Sciatic nerve (tissue), 2 donors: ENCODE measurements at regions not wholly inside any gene's neighbourhood (a gene's known extent, or its start where the extent isn't known, plus 50 kb on each side); places are given as distances from the start of the nearest gene placed in this dataset.
"Not testable (repeated sequence)": the region's sequence is repeated elsewhere in the genome, so short reads cannot be mapped to it uniquely, and the experiment has no call there.

Experiments used
- ATAC-seq: fragments of 200-7000 bp; cut with Tn5 transposase; one replicate; pipeline ENCODE4 v1.9.1; 2020; ENCODE audit warnings: mild to moderate bottlenecking, moderate library complexity
- DNase-seq: peaks from one replicate; pipeline ENCODE4 v3.0.0-alpha.2; 2020; ENCODE audit warnings: low spot score
- intact Hi-C: fragments of 100-400 bp; cut with DNase I; formaldehyde crosslinking; loops from one replicate; pipeline ENCODE4 v1.14.2; 2022
- donor health status: DM: no; HTN: no; CAD: no.
- donor health status: DM: no; HTN: no; CAD: no.

DNA sequence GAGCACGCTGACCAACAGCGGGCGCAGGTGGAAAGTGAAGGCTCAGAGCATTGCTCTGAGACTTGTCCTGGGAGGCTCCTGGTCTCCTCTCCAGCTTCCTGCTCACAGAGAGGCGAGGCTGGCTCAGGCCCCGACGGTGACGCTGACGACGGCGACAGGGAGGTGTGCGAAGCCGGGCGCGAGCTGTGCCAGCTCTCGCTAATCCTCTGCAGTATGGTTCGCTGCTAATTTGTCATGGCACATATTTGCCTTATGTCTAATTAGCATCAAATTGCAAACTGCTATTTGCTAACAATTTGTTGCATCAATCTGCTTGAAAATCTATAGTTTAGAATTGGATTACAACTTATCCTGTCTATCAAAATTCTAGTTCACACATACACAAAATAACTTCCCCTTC, 469.8 kb upstream of the ZNF507 start:
- intact Hi-C loops: no loop called here
- DNase-seq (no peak), ATAC-seq (no peak)

DNA sequence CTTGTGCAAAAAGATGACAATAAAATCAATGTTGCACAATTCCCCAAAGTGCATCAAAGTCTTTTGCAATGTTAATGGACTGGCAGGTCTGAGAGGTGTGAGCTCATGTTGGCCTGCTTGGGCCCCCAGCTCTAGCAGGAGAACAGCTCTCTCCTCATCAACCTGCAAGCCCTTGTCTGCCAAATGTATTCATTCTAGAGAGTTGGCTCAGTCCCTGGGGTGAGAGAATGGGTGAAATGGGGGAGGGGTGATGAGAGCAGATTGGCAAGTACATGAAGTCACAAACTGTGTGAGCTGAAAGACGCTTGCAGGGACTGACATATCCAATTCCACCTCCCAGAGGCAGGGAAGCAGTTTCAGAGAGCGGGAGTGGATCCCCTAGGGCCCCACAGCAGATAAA, 465.1 kb upstream of the ZNF507 start:
- no peak for ATAC-seq
- DNase-seq: no peak
- intact Hi-C loops: no loop called here

DNA sequence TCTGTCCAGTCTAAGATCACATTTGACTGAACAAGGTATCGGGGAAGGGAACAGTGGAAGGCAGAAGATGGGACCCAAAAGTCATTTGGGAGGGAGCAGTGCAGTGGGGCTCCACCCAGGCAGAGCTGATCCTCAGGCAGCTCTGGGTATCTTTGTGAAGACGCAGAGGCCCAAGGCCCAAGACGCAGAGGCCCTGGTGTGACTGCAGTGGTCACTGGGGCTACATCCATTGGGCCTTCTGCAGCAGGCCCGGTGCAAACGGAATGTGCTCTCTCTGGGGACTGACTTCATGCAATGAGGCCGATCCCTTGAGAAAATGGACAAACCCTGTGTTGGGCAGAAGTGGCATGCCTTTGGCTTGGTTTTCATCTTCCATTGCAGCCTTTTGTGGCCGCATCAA, 463.4 kb upstream of the ZNF507 start:
- intact Hi-C loops: no loop called here
- no peak for ATAC-seq

DNA sequence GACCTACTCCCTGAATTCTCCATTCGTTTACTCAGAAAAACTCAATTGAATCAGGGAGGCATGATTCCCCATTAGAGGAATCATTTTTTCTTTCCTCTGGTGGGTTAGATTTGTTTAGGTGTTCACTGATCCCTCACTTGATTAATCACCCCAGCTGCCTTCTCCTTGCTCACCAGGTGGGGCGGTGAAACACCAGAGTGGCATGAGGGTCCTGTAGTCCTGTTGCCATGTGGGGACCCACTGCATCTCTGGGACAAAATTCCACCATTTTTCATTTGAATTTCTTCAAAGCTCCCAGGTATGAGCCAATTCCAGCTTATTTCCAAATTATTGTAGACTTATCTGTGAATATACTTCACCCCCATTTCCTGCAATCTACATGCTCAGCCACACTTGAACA, 462.7 kb upstream of the ZNF507 start:
- no peak for ATAC-seq
- intact Hi-C loops: no loop called here
- DNase-seq: no peak

More for the DNA sequence above, 463.4 kb upstream of the ZNF507 start:
- no peak for DNase-seq

DNA sequence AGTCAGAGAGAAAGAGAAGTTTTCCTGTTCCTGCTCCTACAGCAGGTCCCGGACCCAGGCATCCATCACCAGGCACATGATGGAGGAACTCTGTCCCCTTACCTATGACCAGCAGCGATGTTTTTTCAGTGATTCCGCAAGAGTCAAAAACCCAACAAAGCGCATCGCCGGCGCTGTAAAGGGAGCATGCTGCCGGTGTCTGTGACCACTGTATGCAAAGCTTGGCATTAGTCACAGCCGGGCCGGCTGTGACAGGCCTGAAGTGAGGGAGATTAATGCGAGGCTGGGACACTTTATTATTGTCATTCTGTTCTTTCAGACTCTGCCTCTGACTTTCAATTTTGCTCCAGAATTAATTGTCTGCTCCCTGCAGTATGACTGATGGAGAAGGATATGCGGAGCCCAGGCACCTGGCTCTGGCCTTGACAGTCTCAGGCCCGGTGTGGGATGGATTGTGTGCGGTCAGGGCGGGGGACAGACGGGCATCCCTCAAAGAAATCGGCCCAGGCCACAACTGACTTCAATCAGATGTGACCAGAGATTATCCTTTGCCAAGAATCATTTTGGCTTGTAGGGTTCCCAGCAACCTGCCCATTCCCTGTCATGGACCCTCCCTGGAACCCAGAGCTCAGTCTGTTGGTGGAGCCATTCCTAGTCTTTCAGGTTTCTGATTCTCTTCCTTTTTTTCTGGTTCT, 462.0 kb upstream of the ZNF507 start:
- intact Hi-C loops: no loop called here

DNA sequence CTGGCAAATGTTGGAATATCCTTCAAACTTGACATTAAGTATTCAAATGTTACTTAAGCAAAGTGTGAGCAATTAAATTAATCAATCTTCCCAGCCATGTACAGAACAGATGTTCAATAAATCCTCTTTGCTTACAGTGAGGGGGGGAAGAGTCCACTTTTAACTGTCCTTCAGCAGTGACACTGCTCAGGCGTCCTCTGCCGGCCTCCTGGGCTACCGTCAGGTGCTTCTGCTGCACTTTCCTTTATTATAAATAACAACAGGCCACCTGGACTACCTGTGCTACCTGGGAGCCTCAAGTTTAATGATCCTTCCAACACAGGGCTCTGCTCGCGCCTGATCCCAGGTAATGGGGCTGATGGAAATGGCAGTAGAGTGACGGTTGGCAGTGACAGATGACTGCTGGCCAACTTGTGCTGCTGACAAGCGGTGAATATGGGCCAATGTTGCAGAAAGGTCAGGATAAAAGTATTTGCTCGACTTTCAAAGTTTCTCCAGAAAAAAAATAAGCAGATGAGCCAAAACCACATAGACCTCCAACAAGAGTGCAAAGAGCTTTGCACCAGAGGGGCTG, 460.0 kb upstream of the ZNF507 start:
- no peak for DNase-seq
- intact Hi-C loops: no loop called here

More for the DNA sequence above, 462.0 kb upstream of the ZNF507 start:
- DNase-seq: no peak
- no peak for ATAC-seq

DNA sequence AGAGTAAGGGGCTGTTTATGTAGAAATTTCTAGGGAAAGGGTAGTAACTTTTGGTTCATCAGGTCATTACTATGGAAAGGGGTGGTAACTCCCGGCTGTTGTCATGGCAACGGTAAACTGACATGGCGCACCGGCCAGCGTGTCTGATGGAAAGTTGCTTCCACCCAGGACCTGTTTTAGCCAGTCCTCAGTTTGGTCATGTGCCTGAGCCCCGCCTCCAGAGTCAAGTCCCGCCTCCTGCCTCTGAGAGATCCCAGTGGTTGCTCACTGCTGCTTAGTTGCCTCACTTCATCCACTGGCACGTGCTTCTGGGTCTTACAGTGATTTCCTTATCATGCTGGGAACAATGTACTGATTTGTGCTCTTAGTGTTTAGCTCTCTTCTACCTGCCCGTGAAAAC, 455.2 kb upstream of the ZNF507 start:
- ATAC-seq: no peak
- intact Hi-C loops: no loop called here
- DNase-seq: no peak

More for the DNA sequence above, 460.0 kb upstream of the ZNF507 start:
- no peak for ATAC-seq

DNA sequence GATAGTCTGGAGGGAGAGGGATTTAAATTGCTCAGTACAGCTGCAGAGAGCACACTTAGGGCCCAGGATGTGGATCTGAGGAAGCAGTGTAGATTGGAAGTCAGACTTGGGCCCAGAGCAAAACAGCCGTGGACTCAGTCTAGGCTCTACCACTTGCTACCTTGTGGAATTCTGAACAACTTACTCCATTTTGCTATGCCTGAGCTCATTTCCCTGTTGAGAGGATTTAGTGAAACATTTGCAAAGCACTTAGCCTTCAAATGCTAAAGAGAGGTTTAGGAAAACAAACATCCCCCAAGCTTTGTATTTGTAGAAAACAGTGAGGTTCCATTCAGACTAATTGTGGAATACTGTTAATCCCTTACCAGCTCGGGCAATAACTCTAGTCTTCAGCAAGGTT, 453.4 kb upstream of the ZNF507 start:
- ATAC-seq (no peak), DNase-seq (no peak)
- intact Hi-C loops: no loop called here

DNA sequence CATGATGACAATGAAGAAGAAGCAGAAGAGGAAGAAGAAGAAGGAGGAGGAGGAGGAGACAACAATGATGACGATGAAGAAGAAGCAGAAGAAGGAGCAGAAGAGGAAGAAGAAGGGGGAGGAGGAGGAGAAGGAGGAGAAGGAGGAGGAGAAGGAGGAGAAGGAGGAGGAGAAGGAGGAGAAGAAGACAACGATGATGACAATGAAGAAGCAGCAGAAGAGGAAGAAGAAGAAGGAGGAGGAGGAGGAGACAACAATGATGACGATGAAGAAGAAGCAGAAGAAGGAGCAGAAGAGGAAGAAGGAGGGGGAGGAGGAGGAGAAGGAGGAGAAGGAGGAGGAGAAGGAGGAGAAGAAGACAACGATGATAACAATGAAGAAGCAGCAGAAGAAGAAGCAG, 451.9 kb upstream of the ZNF507 start:
- intact Hi-C loops, DNase-seq, ATAC-seq: not testable (repeated sequence)

DNA sequence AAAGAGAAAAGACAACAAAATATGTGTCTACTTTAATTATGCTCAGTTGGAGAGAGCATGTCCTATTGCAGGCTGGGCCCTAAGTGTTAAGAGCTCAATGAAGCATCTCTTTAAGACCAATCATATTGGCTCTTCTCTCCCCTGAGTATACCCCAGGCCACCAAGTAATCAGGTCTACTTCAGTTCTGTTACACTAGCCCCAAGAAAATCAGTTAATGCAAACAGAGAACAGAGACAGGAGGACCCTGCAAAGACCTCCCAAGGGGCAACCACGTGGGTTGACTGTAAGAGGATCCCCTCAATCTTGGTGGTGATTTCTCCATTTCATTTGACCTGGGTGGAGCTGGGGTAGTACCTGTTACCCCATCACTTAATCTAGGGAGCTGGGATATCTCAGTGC, 451.0 kb upstream of the ZNF507 start:
- intact Hi-C loops: no loop called here
- DNase-seq (no peak), ATAC-seq (no peak)

DNA sequence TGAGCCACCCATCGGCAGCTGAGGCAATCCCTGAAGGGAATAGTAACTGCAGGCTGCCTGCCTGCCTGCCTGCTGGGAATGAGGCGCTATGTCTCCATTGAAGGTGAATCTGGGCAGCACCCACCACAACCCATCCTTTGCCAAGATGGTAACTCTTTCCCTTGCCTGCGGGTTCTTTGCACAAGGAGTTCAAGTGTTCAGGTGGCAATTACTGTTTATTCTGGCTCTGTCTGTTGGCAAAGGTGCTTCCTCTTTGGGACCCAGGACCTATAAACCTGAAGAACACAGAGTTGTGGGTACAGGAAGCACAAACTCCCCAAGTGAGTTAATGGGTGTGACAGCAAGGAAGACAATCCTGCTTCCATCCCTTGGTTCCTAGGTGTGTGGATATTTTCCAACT, 448.1 kb upstream of the ZNF507 start:
- intact Hi-C loops: no loop called here
- no peak for DNase-seq
- no peak for ATAC-seq

DNA sequence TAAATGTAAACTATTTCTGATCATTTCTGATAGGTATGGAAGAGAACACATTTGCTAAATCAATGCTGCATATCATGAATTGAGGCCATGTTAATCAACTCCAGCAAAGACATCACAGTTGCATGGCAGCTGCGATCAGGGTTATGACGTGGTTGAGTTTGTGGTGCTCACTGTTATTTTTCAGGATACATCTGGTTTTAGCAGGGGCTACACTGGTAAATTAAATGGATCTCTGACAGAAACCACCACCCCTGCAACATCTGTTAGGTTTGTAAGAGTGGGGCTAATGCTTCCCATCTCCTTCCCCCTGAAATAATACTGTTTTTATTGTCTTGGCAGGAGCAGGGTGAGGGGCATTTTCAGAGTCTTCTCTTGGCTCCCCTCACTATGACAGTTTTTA, 444.4 kb upstream of the ZNF507 start:
- DNase-seq (no peak), ATAC-seq (no peak)
- intact Hi-C loops: no loop called here

DNA sequence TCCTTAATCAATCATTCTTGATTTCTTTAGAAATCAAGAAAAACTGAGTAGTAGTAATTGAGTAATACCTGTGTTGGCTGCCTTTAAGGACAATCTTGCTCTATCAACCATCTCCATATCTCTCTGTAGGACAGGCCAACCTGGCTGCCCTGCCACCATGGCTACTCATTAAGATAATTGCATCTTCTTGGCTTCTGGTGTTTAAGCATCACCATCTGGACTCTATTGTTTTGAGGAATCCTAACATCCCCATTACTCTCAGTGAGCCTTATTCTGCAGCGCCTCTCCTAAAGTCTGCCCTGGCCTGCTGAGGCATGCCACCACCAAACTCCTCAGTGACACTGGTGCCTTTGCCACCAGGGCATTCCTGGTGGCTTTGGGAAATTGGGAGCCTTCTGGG, 442.6 kb upstream of the ZNF507 start:
- ATAC-seq: no peak

DNA sequence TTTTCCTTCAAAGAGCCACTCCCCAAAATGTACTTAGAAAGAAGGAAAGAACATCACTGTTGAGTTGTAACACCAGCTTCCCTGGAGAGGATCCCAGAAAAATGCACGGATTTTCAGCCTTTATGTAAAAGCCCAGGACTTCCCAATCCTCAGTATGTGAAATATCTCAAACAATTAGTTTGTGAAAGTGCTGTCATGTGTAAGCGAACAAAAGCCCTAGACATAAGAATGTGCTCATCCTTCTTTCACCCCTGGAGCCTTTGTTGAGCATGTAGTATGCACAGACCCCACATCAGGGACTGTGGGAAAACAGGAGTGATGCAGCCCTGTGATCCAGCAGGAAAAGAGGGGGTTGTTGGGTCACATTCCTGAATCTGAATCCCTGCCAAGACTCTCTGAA, 441.4 kb upstream of the ZNF507 start:
- intact Hi-C loops: no loop called here
- no peak for DNase-seq
- ATAC-seq: no peak

More for the DNA sequence above, 442.6 kb upstream of the ZNF507 start:
- no peak for DNase-seq
- intact Hi-C loops: no loop called here

DNA sequence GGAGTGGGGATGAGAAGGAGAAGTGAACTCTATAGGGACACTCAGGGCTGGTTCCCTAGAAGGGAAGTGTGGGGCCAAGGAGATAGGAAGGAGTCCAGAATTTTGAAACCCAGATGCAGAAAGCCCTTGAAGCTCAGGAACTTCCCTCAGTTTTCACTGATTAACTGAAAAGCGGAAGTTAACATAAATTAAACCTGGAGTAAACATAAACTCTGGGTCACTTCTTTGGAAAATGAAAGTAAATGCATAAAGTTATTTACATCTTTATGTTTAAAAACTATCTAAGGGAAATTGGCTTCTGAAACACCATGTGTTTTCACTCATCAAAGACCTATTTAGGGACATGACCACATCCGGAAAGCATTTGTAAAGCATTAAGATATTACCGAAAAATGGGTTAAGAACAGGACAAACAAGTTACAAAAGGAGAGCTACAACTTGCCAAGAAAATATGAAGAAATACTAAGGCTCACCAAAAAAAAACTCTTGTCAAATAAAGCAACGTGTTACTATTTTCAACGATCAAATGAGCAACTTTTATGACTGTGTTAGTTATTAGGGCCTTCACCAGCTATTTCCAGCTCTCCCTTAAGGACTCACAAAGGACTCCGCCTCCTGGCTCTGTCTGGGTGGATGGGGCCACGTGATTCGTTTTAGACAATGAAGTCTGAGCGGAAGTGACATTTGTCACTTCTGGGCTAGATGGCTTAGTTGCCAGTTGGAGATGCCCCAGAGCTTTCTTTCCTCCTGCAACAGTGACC, 439.1 kb upstream of the ZNF507 start:
- ATAC-seq (peak; percentile 92), DNase-seq (no peak)
- intact Hi-C loops: no loop called here

DNA sequence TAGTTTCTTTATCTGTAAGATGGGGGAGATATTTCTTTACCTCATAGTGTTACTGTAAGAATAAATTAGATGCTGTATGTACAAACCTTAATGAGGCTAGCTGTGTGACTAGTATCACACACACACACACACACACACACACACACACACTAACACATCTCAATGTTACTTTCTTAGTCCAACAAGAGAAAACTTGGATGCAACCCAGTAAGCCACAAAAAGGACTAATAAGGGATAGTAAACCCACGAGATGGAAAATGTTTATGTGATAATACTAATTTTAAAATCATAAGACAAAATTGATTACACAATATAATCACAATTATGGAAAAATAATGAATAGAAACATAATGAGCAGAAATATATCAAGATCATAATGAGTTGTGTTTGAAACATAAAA, 437.7 kb upstream of the ZNF507 start:
- ATAC-seq (no peak), DNase-seq (no peak)
- intact Hi-C loops: no loop called here

DNA sequence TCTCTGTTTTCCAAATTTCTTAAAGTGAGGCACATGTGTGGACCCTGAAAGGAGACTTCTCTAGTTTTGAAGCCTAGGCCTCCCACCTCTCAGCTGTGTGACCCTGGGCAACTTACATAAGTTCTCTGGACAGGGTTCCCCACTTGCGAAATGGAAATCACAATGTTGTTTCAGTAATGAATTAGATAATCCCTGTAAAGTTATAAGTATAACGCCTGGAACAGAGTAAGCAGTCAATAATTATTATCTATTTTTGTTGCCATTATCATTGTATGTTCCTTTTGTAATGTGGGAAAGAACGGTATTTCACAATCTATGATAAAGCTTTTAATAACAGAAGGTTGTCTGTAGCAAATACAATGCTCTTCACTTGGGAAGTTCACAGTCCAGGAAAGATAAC, 437.3 kb upstream of the ZNF507 start:
- DNase-seq (no peak), ATAC-seq (no peak)
- intact Hi-C loops: no loop called here

DNA sequence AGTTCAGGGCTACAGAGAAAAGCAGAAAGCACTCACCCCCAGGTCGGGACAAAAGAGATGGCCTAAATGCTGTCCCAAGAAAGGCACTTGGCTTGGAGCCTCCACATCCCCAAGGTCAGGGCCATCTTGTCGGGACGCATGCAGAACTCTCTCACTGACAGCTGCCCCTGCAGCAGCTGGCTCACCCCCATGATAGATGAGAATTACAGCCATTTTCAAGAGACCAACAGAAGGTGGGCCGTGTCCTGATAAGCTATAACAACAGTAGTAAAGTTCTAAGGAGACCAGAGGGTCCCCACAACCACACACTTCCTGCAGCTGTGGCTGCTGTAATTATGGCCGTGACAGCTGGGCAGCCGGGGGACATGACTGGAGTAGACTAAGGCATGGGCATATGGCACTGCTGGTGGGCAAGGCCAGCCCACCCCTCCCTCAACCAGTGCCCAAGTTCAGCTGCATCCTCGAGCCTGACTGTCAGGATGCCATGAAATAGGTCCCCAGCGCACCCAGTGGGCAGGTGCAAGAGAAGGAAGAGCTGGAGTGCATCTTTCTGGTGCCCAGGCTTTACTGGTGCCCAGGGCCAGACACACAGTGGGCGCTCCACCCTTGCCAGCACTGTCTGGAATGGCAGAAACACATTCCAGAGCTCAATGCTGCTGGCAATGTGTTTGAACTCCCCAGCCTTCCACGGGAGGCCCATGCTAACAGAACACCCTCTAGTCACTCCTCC, 436.7 kb upstream of the ZNF507 start:
- intact Hi-C loops: no loop called here
- DNase-seq (no peak), ATAC-seq (no peak)

DNA sequence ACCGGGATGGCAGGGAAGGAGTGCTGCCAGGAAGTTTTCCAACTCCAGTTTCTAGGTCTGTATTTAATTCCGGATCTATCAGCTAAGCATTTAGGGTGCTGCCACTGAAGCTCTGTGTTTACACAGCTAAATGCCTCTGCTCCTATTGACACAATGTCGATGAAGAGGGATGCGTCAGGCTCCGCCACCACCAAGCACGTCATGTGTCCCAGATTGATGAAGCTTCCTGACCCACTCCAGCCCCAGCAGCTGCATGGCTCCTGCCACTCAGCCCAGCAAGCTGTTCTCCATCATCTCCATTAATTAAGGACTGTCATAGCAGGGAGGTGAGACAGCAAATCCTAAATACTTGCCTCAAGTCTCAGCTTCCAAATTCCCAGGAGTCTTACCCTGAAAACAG, 435.2 kb upstream of the ZNF507 start:
- intact Hi-C loops: no loop called here
- no peak for DNase-seq
- ATAC-seq: no peak

DNA sequence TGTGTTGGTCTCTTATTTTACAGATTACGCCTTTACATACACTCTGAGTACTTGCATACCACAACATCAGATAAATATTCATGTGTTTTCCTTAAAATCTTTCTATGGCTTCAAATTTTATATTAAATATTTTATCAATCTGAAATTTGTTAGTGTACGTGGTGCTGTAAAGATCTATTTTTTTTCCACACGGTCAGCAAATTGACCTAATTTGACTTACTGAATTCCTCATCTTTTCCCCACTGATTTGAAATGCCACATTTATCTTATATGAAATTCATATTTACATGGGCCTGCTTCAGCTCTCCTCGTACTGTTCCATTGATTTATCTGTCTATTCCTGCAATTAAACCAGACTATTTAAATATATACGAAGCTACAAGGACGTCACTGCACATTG, 433.8 kb upstream of the ZNF507 start:
- DNase-seq: no peak
- intact Hi-C loops: no loop called here
- no peak for ATAC-seq
